ENCODE measurements at regions not wholly inside any gene's neighbourhood (a gene's known extent, or its start where the extent isn't known, plus 50 kb on each side); places are given as distances from the start of the nearest gene placed in this dataset.

DNA sequence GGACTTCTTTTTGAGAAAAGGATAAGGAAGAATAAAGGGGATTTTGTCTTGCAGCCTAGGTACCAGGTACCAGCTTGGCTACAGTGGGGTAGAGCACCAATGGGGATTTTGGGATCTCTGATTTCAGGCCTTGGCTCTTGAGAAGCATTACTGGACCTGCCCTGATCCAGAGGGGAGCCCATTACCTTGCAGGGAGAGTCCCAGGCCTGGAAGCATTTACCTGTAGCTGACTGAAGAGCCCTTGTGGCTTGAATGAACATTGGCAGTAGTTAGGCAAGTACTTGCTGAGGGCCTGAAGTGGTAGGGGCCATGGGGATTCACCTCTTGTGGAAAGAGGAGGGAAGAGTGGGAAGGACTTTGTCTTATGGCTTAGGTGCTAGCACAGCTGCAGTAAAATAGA, 308.2 kb upstream of the FBXO33 start:
- no peak for TF ChIP-seq POLR2A (IDR thresholded peaks at IDR 0.05; ENCODE audit: low read depth, low read length)
- FAIRE-seq, result no peak
- DNase-seq (ENCODE audit: insufficient read length, low spot score), result no peak

- DNase-seq (ENCODE audit: insufficient read length, low spot score) (no peak), FAIRE-seq (no peak)
- no peak for TF ChIP-seq POLR2A (IDR thresholded peaks at IDR 0.05; ENCODE audit: low read depth, low read length)
These were observed 307.6 kb upstream of the FBXO33 start for GRCh38 chr14:39739796-39740195.

DNA sequence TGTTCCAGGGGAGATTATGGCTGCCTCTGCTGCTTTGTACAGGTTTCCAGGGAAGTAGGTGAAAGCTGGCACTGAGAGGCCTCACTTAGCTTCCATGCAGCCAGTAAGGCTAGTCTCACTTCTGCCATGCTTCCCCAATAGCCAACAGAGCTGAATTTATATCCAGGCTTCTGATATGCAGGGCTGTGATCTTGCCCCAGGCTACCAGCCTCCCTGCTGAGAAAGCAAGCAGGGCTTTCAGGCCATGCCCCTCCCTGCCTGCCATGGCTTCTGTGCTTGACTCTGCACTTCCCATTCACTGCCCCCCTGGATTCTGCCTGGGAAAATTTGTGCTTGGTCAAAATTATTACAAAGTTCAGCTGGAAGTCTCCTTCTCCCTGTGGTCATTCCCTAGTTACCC, 302.1 kb upstream of the FBXO33 start:
- no peak for TF ChIP-seq POLR2A (IDR thresholded peaks at IDR 0.05; ENCODE audit: low read depth, low read length)
- DNase-seq (ENCODE audit: insufficient read length, low spot score), result no peak
- no peak for FAIRE-seq

GRCh38 chr14:39733741-39734140, 301.5 kb upstream of the FBXO33 start:
- FAIRE-seq, result no peak
- no peak for DNase-seq (ENCODE audit: insufficient read length, low spot score)
- TF ChIP-seq POLR2A (IDR thresholded peaks at IDR 0.05; ENCODE audit: low read depth, low read length), result no peak

DNA sequence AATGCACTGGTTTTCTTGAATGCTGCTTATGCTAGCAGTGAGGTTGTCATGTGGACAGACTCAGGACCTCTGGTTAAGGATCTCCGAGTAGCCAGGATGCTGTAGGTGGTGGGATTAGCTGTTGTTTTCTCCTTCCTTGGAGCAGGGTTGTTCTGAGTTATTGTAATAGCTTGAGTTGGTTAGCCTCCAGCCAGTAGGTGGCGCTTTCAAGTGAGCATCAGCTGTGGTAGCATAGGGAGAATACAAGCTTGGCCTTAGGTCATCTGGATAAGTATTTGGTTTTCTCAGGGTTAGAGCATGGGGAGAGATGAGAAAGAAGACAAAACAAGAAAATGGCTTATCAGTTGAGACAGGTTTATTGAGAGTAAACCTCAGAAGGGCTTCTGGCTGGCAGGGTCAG, 299.7 kb upstream of the FBXO33 start:
- no peak for TF ChIP-seq POLR2A (IDR thresholded peaks at IDR 0.05; ENCODE audit: low read depth, low read length)
- DNase-seq (ENCODE audit: insufficient read length, low spot score), result no peak
- no peak for FAIRE-seq

DNA sequence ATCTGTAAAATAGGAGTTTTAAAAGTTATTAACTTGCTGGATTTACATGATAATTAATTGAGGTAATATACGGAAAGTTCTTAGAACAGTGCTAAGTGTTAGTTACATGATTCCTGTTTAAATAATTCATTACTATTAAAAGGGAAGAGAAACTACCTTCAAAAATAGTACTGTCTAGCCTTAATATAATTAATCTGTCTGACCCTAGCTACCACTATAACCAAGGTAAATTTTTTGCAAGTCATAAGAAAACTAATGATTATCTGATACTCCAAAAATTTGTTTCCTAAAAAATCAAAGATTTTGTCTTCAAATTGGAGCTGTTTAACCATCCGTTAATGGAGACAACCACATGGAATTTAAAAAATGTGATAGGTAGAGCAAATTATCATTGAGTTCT, 294.3 kb upstream of the FBXO33 start:
- TF ChIP-seq POLR2A (IDR thresholded peaks at IDR 0.05; ENCODE audit: low read depth, low read length), result no peak
- no peak for FAIRE-seq
- no peak for DNase-seq (ENCODE audit: insufficient read length, low spot score)

GRCh38 chr14:39722547-39723273, 290.5 kb upstream of the FBXO33 start:
- FAIRE-seq (no peak), DNase-seq (ENCODE audit: insufficient read length, low spot score) (no peak)
- TF ChIP-seq POLR2A (IDR thresholded peaks at IDR 0.05; ENCODE audit: low read depth, low read length), result no peak

GRCh38 chr14:39716987-39717570, 284.8 kb upstream of the FBXO33 start:
- no peak for FAIRE-seq
- no peak for TF ChIP-seq POLR2A (IDR thresholded peaks at IDR 0.05; ENCODE audit: low read depth, low read length)
- DNase-seq (ENCODE audit: insufficient read length, low spot score), result no peak

GRCh38 chr14:39712293-39712999, 280.2 kb upstream of the FBXO33 start:
- no peak for DNase-seq (ENCODE audit: insufficient read length, low spot score)
- FAIRE-seq, result no peak
- TF ChIP-seq POLR2A (IDR thresholded peaks at IDR 0.05; ENCODE audit: low read depth, low read length), result no peak

DNA sequence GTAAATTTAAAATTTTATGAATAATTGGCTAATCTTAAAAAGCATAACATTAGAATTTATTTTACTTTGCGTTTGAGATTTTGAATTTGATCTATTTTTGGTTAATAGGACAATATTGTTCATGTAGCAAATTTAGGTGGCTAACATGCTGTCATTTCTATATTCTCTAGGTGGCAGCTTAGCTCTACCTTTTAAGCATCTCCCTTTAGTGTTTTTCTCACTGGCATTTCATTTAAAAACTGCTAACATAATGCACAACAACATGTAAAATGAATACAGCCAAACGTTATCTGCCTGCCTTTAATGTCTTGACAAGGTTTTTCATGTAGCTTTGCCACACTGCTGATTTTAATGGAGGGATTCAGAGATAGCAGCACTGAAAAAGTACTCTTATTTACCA, 272.4 kb upstream of the FBXO33 start:
- FAIRE-seq (no peak), DNase-seq (ENCODE audit: insufficient read length, low spot score) (no peak)
- TF ChIP-seq POLR2A (IDR thresholded peaks at IDR 0.05; ENCODE audit: low read depth, low read length), result no peak

GRCh38 chr14:39694341-39694740, 262.1 kb upstream of the FBXO33 start:
- DNase-seq (ENCODE audit: insufficient read length, low spot score) (no peak), FAIRE-seq (no peak)
- TF ChIP-seq POLR2A (IDR thresholded peaks at IDR 0.05; ENCODE audit: low read depth, low read length), result no peak

DNA sequence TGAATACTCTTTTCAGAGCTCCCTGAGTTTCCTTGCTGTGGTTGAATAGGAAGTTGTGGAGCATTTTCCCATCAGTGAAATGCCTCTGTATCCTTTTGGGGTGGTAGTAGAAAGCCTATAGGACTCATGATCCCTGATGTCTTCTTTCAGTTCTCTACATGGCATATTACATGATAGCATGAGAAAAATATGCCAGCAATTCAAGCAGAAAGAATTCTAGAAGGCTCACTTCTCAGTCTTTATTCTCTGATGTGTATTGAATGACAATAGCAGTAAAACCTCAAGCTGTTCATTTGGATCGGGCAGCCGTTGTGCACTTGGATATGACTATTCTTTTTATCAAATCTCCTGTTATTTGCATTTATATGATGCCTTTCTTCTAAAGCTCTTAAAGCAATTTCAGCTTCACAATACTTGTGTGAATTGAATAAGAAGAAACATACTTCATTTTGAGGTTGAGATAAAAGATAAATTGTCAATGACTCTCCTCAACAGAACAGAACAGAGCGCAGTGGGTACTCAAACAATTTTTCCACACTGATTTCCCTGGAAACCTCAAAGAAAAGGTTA, 251.5 kb upstream of the FBXO33 start:
- FAIRE-seq (no peak), DNase-seq (ENCODE audit: insufficient read length, low spot score) (no peak)
- no peak for TF ChIP-seq POLR2A (IDR thresholded peaks at IDR 0.05; ENCODE audit: low read depth, low read length)

GRCh38 chr14:39682582-39682981, 250.3 kb upstream of the FBXO33 start:
- DNase-seq (ENCODE audit: insufficient read length, low spot score) (no peak), FAIRE-seq (no peak)
- no peak for TF ChIP-seq POLR2A (IDR thresholded peaks at IDR 0.05; ENCODE audit: low read depth, low read length)

DNA sequence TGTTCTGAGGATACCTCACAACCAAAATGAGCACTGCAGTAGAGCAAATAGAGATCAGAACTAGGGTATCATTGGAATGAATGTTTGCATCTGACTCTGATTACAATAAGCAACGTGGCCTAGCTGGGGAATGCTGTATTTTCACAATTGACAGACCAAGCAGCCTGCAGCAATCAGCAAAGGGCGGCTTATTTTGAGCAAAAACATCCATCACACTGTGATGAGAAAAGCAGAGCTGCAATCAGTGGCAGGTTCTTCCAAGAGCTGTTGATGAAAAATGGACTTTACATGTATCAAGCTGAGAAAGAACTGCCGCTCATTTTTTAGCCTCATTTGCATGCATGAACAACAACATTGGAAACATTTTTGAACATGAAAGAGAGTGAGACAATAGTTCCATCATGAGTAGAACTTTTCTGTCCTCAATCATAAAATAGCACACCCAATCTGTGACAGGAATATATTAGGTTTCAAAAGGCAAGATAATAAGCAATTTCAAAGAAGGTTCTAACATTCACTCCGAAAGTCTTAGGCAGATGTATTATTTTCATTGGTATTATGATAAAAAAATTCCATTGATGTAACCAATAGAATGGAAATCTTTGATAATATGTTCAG, 249.7 kb upstream of the FBXO33 start:
- no peak for TF ChIP-seq POLR2A (IDR thresholded peaks at IDR 0.05; ENCODE audit: low read depth, low read length)
- DNase-seq (ENCODE audit: insufficient read length, low spot score) (no peak), FAIRE-seq (no peak)
